ENCODE measurements at regions not wholly inside any gene's neighbourhood (a gene's known extent, or its start where the extent isn't known, plus 50 kb on each side); places are given as distances from the start of the nearest gene placed in this dataset.

DNA sequence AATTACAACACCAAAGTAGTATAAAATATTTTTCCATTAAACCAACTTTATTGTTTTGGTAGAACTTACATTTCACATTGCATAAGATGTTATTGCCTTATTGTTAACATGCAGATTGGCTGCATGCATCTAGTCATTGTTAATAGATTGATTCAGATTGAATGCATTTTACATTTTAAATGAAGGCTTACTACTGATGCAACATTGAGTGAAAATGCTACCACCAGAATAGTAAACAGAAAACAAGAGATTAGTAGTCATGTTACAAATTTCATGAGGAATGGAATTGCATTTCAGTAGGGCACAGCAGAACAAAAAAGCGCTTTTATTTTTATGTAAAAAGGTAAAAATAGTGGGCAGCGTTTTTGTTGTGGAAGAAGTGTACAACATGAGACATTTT lies 298.3 kb downstream of the ARL4A start:
- Histone ChIP-seq H3K36me3 (ENCODE audit: control insufficient read depth in 1 of 2, insufficient read depth in 2 of 2, low read length in 2 of 2) (no peaks in the 10 kb centered on the region), H3K9me3 (ENCODE audit: control insufficient read depth in 1 of 2, low read length in 2 of 2) (no peaks in the 10 kb centered on the region), H3K4me3 (ENCODE audit: low read depth in 1 of 2, low read length in 2 of 2) (no peak overlapping the region), H3K27me3 (ENCODE audit: control insufficient read depth in 1 of 2, insufficient read depth in 2 of 2, low read length in 2 of 2) (no peaks in the 10 kb centered on the region), H3K4me1 (ENCODE audit: control insufficient read depth in 1 of 2, insufficient read depth in 2 of 2, low read length in 2 of 2) (no peaks in the 10 kb centered on the region), H3K27ac (ENCODE audit: low read depth, low read length) (no peak overlapping the region), H3K9ac (ENCODE audit: low read depth in 1 of 2, low read length in 2 of 2) (no peak overlapping the region)

DNA sequence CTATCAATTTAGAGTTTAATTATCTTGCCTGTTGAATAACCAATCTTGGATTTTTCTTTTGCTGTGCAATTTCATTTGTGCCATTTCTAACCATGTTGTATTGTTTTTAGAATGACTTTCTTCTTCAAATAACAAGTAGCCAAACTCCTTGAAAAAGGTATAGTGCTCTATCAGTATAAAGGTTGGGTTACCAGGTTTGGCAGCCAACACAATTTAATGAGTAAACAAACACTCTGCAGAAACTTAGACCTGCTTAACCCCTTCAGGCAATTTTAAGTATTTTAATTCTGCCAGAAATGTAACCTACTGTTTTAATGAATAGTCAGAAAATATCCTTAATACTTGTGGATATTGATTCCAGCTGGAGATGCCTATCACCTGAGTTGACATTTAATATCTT lies 299.8 kb downstream of the ARL4A start:
- no peak overlapping the region for H3K27ac ChIP-seq (ENCODE audit: low read depth, low read length)
- H3K9ac ChIP-seq (ENCODE audit: low read depth in 1 of 2, low read length in 2 of 2), result no peak overlapping the region
- H3K36me3 ChIP-seq (ENCODE audit: control insufficient read depth in 1 of 2, insufficient read depth in 2 of 2, low read length in 2 of 2), result no peaks in the 10 kb centered on the region

DNA sequence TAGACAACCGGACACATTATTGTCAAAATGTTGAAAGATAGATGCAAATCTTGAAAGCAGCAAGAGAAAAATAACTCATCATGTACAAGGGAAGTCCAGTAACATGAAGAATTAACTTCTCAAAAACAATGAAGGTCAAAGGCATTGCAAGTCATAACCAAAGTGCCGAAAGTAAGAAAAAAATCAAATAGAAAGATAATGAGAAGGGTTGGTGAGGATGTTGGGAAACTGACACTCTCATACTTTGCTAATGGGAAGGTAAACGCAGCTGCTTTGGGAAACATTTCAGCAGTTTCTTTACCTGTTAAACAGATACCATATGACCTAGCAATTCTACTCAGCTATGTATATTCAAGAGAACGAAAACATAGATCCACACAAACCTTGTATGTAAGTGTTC lies 303.0 kb downstream of the ARL4A start:
- Histone ChIP-seq H3K4me1 (ENCODE audit: control insufficient read depth in 1 of 2, insufficient read depth in 2 of 2, low read length in 2 of 2) (no peaks in the 10 kb centered on the region), H3K27me3 (ENCODE audit: control insufficient read depth in 1 of 2, insufficient read depth in 2 of 2, low read length in 2 of 2) (no peaks in the 10 kb centered on the region), H3K36me3 (ENCODE audit: control insufficient read depth in 1 of 2, insufficient read depth in 2 of 2, low read length in 2 of 2) (no peaks in the 10 kb centered on the region), H3K9me3 (ENCODE audit: control insufficient read depth in 1 of 2, low read length in 2 of 2) (no peaks in the 10 kb centered on the region), H3K27ac (ENCODE audit: low read depth, low read length) (no peak overlapping the region), H3K9ac (ENCODE audit: low read depth in 1 of 2, low read length in 2 of 2) (no peak overlapping the region), H3K4me3 (ENCODE audit: low read depth in 1 of 2, low read length in 2 of 2) (no peak overlapping the region)

More for the DNA sequence above, 299.8 kb downstream of the ARL4A start:
- H3K4me1 ChIP-seq (ENCODE audit: control insufficient read depth in 1 of 2, insufficient read depth in 2 of 2, low read length in 2 of 2), result no peaks in the 10 kb centered on the region
- H3K27me3 ChIP-seq (ENCODE audit: control insufficient read depth in 1 of 2, insufficient read depth in 2 of 2, low read length in 2 of 2), result no peaks in the 10 kb centered on the region
- H3K9me3 ChIP-seq (ENCODE audit: control insufficient read depth in 1 of 2, low read length in 2 of 2), result no peaks in the 10 kb centered on the region
- H3K4me3 ChIP-seq (ENCODE audit: low read depth in 1 of 2, low read length in 2 of 2), result no peak overlapping the region

DNA sequence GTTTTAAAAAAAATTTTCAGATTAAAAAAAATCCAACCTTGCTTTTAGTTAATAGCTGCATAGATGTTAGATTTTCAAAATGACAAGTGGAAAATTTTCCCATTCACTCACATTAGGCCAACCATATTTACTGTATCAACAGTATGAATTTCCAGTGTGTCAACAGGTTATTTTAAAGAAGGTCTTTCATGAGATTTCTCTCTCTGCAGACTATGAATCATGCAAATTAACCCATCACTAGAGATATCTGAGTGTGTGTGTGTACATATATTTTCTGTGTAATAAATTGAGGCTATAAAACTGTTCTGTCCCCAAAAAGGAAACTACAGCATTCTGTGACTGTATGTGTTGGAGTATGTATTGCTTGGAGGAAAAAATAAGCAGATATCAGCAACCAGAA lies 305.6 kb downstream of the ARL4A start:
- Histone ChIP-seq H3K4me1 (ENCODE audit: control insufficient read depth in 1 of 2, insufficient read depth in 2 of 2, low read length in 2 of 2) (no peaks in the 10 kb centered on the region), H3K4me3 (ENCODE audit: low read depth in 1 of 2, low read length in 2 of 2) (no peak overlapping the region), H3K9ac (ENCODE audit: low read depth in 1 of 2, low read length in 2 of 2) (no peak overlapping the region), H3K27ac (ENCODE audit: low read depth, low read length) (no peak overlapping the region), H3K27me3 (ENCODE audit: control insufficient read depth in 1 of 2, insufficient read depth in 2 of 2, low read length in 2 of 2) (no peaks in the 10 kb centered on the region), H3K36me3 (ENCODE audit: control insufficient read depth in 1 of 2, insufficient read depth in 2 of 2, low read length in 2 of 2) (no peaks in the 10 kb centered on the region), H3K9me3 (ENCODE audit: control insufficient read depth in 1 of 2, low read length in 2 of 2) (no peaks in the 10 kb centered on the region)

DNA sequence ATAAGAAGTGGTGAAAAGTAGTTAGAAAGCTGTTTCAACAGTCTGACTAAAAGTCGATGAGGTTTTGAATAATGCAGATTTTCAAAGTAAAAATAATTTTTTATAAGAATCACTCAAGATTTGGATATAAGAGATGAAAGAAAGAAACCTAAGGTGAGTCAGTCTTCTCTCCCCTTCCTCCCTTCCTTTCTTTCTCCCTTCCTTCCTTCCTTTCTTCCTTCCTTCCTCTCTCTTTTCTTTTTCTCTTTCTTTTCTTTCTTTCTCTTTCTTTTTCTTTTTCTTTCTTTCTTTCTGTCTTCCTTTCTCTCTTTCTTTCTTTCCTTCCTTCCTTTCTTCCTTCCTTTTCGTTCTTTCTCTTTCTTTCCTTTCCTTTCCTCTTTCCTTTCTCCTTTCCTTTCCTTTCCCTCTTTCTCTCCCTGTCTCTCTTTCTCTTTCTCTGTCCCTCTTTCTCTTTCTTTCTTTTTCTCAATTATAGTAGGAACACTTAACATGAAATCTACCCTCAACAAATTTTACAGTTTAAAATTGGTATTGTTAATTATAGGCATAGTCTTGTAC lies 308.6 kb downstream of the ARL4A start:
- Histone ChIP-seq H3K4me1 (ENCODE audit: control insufficient read depth in 1 of 2, insufficient read depth in 2 of 2, low read length in 2 of 2) (no peaks in the 10 kb centered on the region), H3K27me3 (ENCODE audit: control insufficient read depth in 1 of 2, insufficient read depth in 2 of 2, low read length in 2 of 2) (no peaks in the 10 kb centered on the region), H3K27ac (ENCODE audit: low read depth, low read length) (no peak overlapping the region), H3K4me3 (ENCODE audit: low read depth in 1 of 2, low read length in 2 of 2) (no peak overlapping the region), H3K9ac (ENCODE audit: low read depth in 1 of 2, low read length in 2 of 2) (no peak overlapping the region), H3K9me3 (ENCODE audit: control insufficient read depth in 1 of 2, low read length in 2 of 2) (no peaks in the 10 kb centered on the region), H3K36me3 (ENCODE audit: control insufficient read depth in 1 of 2, insufficient read depth in 2 of 2, low read length in 2 of 2) (no peaks in the 10 kb centered on the region)

DNA sequence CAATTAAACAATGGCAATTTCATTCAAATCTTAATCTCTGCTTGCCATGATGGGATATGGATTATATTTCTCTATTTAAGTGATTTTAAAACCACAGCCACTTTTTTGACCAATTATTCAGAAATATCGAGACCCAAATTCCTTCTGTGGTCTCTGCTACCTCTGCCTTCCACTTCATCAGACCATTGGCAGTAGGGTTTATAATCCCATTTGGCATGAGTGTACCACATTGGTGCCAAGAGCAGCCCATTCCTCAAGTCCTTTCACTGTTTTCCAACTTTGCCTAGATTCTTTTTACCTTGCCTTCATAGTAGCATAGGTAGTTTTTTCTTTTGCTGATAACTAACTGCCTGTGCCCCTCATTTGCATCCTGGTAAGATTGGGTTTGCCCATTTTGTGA lies 319.9 kb downstream of the ARL4A start:
- Histone ChIP-seq H3K4me3 (ENCODE audit: low read depth in 1 of 2, low read length in 2 of 2) (no peak overlapping the region), H3K36me3 (ENCODE audit: control insufficient read depth in 1 of 2, insufficient read depth in 2 of 2, low read length in 2 of 2) (no peaks in the 10 kb centered on the region), H3K4me1 (ENCODE audit: control insufficient read depth in 1 of 2, insufficient read depth in 2 of 2, low read length in 2 of 2) (no peaks in the 10 kb centered on the region), H3K9me3 (ENCODE audit: control insufficient read depth in 1 of 2, low read length in 2 of 2) (no peaks in the 10 kb centered on the region), H3K9ac (ENCODE audit: low read depth in 1 of 2, low read length in 2 of 2) (no peak overlapping the region), H3K27me3 (ENCODE audit: control insufficient read depth in 1 of 2, insufficient read depth in 2 of 2, low read length in 2 of 2) (no peaks in the 10 kb centered on the region), H3K27ac (ENCODE audit: low read depth, low read length) (no peak overlapping the region)

DNA sequence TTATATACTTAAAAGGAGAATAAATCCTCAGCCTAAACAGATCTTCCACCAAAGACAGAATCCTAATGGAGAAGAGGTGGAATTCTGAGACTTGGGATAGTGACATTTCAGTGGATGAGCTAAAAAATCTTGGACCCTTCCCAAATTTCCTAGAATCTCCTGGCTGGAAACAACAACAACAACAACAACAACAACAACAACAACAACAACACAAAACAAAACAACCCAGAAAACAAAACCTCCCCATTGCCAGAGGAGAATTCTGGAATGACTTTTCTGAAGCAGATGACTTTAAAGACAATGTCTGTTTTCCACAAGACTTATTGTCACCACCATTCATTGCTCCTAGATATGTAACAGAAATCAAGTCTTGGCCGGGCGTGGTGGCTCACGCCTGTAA lies 322.1 kb downstream of the ARL4A start:
- Histone ChIP-seq H3K36me3 (ENCODE audit: control insufficient read depth in 1 of 2, insufficient read depth in 2 of 2, low read length in 2 of 2) (no peaks in the 10 kb centered on the region), H3K27me3 (ENCODE audit: control insufficient read depth in 1 of 2, insufficient read depth in 2 of 2, low read length in 2 of 2) (no peaks in the 10 kb centered on the region), H3K27ac (ENCODE audit: low read depth, low read length) (no peak overlapping the region), H3K4me1 (ENCODE audit: control insufficient read depth in 1 of 2, insufficient read depth in 2 of 2, low read length in 2 of 2) (no peaks in the 10 kb centered on the region), H3K4me3 (ENCODE audit: low read depth in 1 of 2, low read length in 2 of 2) (no peak overlapping the region), H3K9me3 (ENCODE audit: control insufficient read depth in 1 of 2, low read length in 2 of 2) (no peaks in the 10 kb centered on the region), H3K9ac (ENCODE audit: low read depth in 1 of 2, low read length in 2 of 2) (no peak overlapping the region)

DNA sequence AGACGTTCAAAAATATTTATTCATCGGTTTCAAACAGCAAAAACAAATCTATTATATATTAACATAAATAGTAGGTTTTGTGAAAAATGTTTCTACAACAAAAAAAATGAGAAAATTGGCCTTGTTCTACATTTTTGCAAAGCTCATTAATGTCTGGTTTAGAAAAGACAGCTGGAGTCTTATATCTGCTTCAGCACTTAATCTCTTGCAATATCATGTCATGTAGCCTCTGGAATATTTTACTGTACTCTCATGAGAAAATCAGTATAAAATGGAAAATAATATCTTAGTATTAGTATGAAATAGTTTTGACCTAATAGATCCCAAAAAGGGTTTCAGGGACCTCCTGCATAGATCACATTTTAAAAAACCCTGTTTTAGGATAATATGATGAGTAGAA lies 326.6 kb downstream of the ARL4A start:
- peaks cover 6 to 8% of the 10 kb centered on the region in 2 donors for H3K4me1 ChIP-seq (ENCODE audit: control insufficient read depth in 1 of 2, insufficient read depth in 2 of 2, low read length in 2 of 2)
- no peaks in the 10 kb centered on the region for H3K27me3 ChIP-seq (ENCODE audit: control insufficient read depth in 1 of 2, insufficient read depth in 2 of 2, low read length in 2 of 2)
- H3K9ac ChIP-seq (ENCODE audit: low read depth in 1 of 2, low read length in 2 of 2), result no peak overlapping the region
- H3K36me3 ChIP-seq (ENCODE audit: control insufficient read depth in 1 of 2, insufficient read depth in 2 of 2, low read length in 2 of 2), result no peaks in the 10 kb centered on the region
- no peaks in the 10 kb centered on the region for H3K9me3 ChIP-seq (ENCODE audit: control insufficient read depth in 1 of 2, low read length in 2 of 2)
- H3K4me3 ChIP-seq (ENCODE audit: low read depth in 1 of 2, low read length in 2 of 2), result no peak overlapping the region
- no peak overlapping the region for H3K27ac ChIP-seq (ENCODE audit: low read depth, low read length)

DNA sequence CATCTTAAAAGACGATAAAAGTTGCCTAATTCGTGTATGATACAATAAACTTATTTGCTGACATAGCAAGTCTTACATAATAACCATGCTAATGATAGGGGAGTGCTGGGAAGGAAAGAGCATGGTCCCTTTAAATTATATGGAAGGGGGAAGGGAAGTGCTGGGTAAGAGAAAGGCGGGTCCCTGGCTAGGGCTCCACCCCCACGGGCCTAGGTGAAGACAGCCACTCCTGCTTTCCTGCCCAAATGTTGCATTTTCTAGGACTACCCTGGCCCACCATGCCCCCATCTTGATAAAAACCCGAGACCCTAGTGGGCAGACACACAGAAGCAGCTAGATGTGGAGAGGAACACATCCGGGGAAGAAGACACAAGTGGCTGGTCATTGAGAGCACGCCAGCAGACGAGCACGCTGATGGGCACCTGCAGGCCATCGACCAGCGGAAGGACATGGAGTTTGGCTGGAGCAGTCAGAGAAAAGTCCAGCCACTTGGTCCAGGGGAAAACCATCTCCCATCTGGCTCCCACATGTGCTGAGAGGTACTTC lies 328.7 kb downstream of the ARL4A start:
- Histone ChIP-seq H3K27me3 (ENCODE audit: control insufficient read depth in 1 of 2, insufficient read depth in 2 of 2, low read length in 2 of 2) (no peaks in the 10 kb centered on the region), H3K4me1 (ENCODE audit: control insufficient read depth in 1 of 2, insufficient read depth in 2 of 2, low read length in 2 of 2) (peaks cover 6 to 8% of the 10 kb centered on the region in 2 donors), H3K36me3 (ENCODE audit: control insufficient read depth in 1 of 2, insufficient read depth in 2 of 2, low read length in 2 of 2) (no peaks in the 10 kb centered on the region), H3K9ac (ENCODE audit: low read depth in 1 of 2, low read length in 2 of 2) (no peak overlapping the region), H3K9me3 (ENCODE audit: control insufficient read depth in 1 of 2, low read length in 2 of 2) (no peaks in the 10 kb centered on the region), H3K27ac (ENCODE audit: low read depth, low read length) (no peak overlapping the region), H3K4me3 (ENCODE audit: low read depth in 1 of 2, low read length in 2 of 2) (no peak overlapping the region)

DNA sequence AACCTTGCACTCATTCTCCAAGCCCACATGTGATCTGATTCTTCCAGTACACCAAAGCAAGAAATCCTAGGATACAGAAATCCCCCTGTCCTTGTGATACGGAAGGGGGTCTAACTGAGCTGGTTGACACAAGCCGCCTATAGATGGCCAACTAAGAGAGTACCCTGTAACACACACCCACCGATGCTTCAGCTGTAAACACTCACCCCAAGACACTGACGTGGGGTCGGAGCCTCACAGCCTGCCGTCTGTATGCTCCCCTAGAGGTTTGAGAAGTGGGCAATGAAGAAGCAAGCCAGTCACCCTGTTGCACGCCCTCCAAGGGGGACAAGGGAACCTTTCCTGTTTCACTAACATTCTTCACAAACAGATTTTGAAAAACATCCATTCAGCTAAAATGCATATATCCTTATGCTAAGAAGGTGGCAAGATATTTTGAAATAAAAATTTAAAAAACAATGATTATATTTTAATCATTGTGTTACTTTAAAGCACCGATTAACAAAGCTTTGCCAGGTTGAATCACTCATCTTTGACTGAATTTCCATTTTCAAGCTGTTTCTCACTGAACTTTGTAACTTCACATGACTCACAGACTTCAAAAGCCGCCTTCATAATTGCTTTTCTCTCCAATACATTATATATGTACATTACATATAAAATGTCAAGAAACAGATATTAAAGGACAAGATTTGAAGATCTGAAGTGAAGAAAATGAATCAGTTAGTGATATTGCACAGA lies 329.3 kb downstream of the ARL4A start:
- H3K9ac ChIP-seq (ENCODE audit: low read depth in 1 of 2, low read length in 2 of 2), result no peak overlapping the region
- no peak overlapping the region for H3K4me3 ChIP-seq (ENCODE audit: low read depth in 1 of 2, low read length in 2 of 2)
- no peak overlapping the region for H3K27ac ChIP-seq (ENCODE audit: low read depth, low read length)
- no peaks in the 10 kb centered on the region for H3K27me3 ChIP-seq (ENCODE audit: control insufficient read depth in 1 of 2, insufficient read depth in 2 of 2, low read length in 2 of 2)
- no peaks in the 10 kb centered on the region for H3K9me3 ChIP-seq (ENCODE audit: control insufficient read depth in 1 of 2, low read length in 2 of 2)
- H3K4me1 ChIP-seq (ENCODE audit: control insufficient read depth in 1 of 2, insufficient read depth in 2 of 2, low read length in 2 of 2), result peaks cover 6 to 8% of the 10 kb centered on the region in 2 donors
- no peaks in the 10 kb centered on the region for H3K36me3 ChIP-seq (ENCODE audit: control insufficient read depth in 1 of 2, insufficient read depth in 2 of 2, low read length in 2 of 2)

Data from duodenal mucosa (tissue), 2 donors.